Breast epithelium (tissue), 3 donors: ENCODE measurements at regions not wholly inside any gene's neighbourhood (a gene's known extent, or its start where the extent isn't known, plus 50 kb on each side); places are given as distances from the start of the nearest gene placed in this dataset.

ENCODE experiments used
- POLR2A ChIP-seq: fragments of 450-650 bp; IDR thresholded peaks from one replicate; pipeline ENCODE4 v1.6.1; 2016; ENCODE audit warnings: antibody characterized with exemption, mild to moderate bottlenecking, moderate library complexity
- POLR2AphosphoS5 ChIP-seq, 3 donors: sonication (generic); formaldehyde crosslinking; IDR thresholded peaks; one replicate each; pipeline ENCODE4 v1.6.1; 2017; ENCODE audit warnings: antibody characterized with exemption in 3 of 3
- TF ChIP-seq, protein P1 (sequence below), 3 donors: fragments of 450-650 bp; IDR thresholded peaks; one replicate each; pipeline ENCODE4 v1.5.1; 2016 to 2017; ENCODE audit warnings: antibody characterized with exemption in 3 of 3, mild to moderate bottlenecking in 3 of 3, moderate library complexity in 3 of 3

- no peak for TF ChIP-seq POLR2A
- TF ChIP-seq, protein P1, sequence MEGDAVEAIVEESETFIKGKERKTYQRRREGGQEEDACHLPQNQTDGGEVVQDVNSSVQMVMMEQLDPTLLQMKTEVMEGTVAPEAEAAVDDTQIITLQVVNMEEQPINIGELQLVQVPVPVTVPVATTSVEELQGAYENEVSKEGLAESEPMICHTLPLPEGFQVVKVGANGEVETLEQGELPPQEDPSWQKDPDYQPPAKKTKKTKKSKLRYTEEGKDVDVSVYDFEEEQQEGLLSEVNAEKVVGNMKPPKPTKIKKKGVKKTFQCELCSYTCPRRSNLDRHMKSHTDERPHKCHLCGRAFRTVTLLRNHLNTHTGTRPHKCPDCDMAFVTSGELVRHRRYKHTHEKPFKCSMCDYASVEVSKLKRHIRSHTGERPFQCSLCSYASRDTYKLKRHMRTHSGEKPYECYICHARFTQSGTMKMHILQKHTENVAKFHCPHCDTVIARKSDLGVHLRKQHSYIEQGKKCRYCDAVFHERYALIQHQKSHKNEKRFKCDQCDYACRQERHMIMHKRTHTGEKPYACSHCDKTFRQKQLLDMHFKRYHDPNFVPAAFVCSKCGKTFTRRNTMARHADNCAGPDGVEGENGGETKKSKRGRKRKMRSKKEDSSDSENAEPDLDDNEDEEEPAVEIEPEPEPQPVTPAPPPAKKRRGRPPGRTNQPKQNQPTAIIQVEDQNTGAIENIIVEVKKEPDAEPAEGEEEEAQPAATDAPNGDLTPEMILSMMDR (IDR thresholded peaks at IDR 0.05) = no peak
- TF ChIP-seq POLR2AphosphoS5 (IDR thresholded peaks at IDR 0.05) = no peak
These were observed 269.8 kb downstream of the CDC5L start for GRCh38 chr6:44657206-44657819.
